H1 (cell line): ENCODE measurements at regions not wholly inside any gene's neighbourhood (a gene's known extent, or its start where the extent isn't known, plus 50 kb on each side); places are given as distances from the start of the nearest gene placed in this dataset.

Source experiments
- CTCF ChIA-PET: fragments of 300-600 bp; sonication (Branson Sonifier 250); formaldehyde crosslinking; loops from one replicate; lab custom pipeline; 2021; ENCODE audit not compliant: partially characterized antibody; lab: Charles Lee
- POLR2A ChIA-PET: fragments of 300-600 bp; sonication (Branson Sonifier 250); formaldehyde crosslinking; loops from one replicate; lab custom pipeline; 2021; ENCODE audit warnings: inconsistent platforms; ENCODE audit not compliant: partially characterized antibody; lab: Charles Lee
- DNase-seq, 2 experiments: peaks; one replicate each; pipeline versions ENCODE4 v3.0.0 to v3.0.0-alpha.2; 2010 to 2022; ENCODE audit warnings: low spot score in 2 of 2, low read depth in 1 of 2, mixed read lengths in 1 of 2
- FAIRE-seq: peaks from 2 replicates; lab custom pipeline; 2011; peaks lifted over from hg19 to GRCh38; lab: Jason Lieb, UNC
- H2AFZ ChIP-seq: 2 replicates; pipeline ENCODE4 v1.8.1; 2012; ENCODE audit warnings: low read length, inconsistent platforms
- H2AK5ac ChIP-seq: 2 replicates; pipeline ENCODE4 v1.6.1; 2013; ENCODE audit warnings: low read depth, low read length
- H2BK120ac ChIP-seq: replicated peaks from 2 replicates; pipeline ENCODE3; 2013; ENCODE audit warnings: low read depth, low read length, inconsistent platforms
- H2BK12ac ChIP-seq: 2 replicates; pipeline ENCODE4 v1.6.1; 2013; ENCODE audit warnings: low read depth, low read length
- H2BK15ac ChIP-seq: 2 replicates; pipeline ENCODE4 v1.6.1; 2013; ENCODE audit warnings: low read length
- H2BK20ac ChIP-seq: 2 replicates; pipeline ENCODE4 v1.6.1; 2013; ENCODE audit warnings: low read length
- H2BK5ac ChIP-seq: 2 replicates; pipeline ENCODE4 v1.6.1; 2013; ENCODE audit warnings: low read depth, low read length
- H3K14ac ChIP-seq: 2 replicates; pipeline ENCODE4 v1.6.1; 2013; ENCODE audit warnings: inconsistent platforms; ENCODE audit not compliant: insufficient read length
- H3K18ac ChIP-seq: 2 replicates; pipeline ENCODE4 v1.6.1; 2013; ENCODE audit warnings: low read length; ENCODE audit errors: extremely low read depth
- H3K23ac ChIP-seq: 2 replicates; pipeline ENCODE4 v1.6.1; 2013; ENCODE audit warnings: inconsistent platforms; ENCODE audit not compliant: insufficient read length
- H3K23me2 ChIP-seq: 2 replicates; pipeline ENCODE4 v1.6.1; 2013; ENCODE audit warnings: low read depth, low read length
- H3K27ac ChIP-seq: 2 replicates; pipeline ENCODE4 v1.6.1; 2011; ENCODE audit warnings: low read depth, low read length, inconsistent platforms
- H3K27me3 ChIP-seq, 4 experiments: replicated peaks in 1 of 4; 1 replicate in 1 of 4; 2 replicates in 3 of 4; pipeline versions ENCODE4 v1.6.1 to v1.8.1; 2011 to 2013; ENCODE audit warnings: low read length in 3 of 4, mild to moderate bottlenecking in 3 of 4, inconsistent platforms in 2 of 4, mixed read lengths in 2 of 4, moderate library complexity in 1 of 4; ENCODE audit not compliant: control insufficient read depth in 3 of 4, insufficient read depth in 3 of 4; ENCODE audit errors: extremely low read depth in 1 of 4
- H3K36me3 ChIP-seq, 4 experiments: 2 replicates each; pipeline versions ENCODE4 v1.6.1 to v1.8.1; 2011 to 2013; ENCODE audit warnings: mild to moderate bottlenecking in 4 of 4, low read length in 3 of 4, moderate library complexity in 2 of 4, control low read depth in 1 of 4, inconsistent platforms in 1 of 4; ENCODE audit not compliant: insufficient read depth in 4 of 4, control insufficient read depth in 2 of 4
- H3K4ac ChIP-seq: replicated peaks from 2 replicates; pipeline ENCODE3; 2013; ENCODE audit warnings: low read length, low read depth, mixed read lengths, inconsistent platforms; ENCODE audit not compliant: insufficient read length
- H3K4me1 ChIP-seq, 4 experiments: replicated peaks in 1 of 4; 1 replicate in 1 of 4; 2 replicates in 3 of 4; pipeline versions ENCODE4 v1.6.1 to v1.8.1; 2011 to 2013; ENCODE audit warnings: low read length in 3 of 4, inconsistent platforms in 2 of 4, mixed read lengths in 1 of 4; ENCODE audit not compliant: insufficient read depth in 4 of 4, control insufficient read depth in 3 of 4
- H3K4me2 ChIP-seq, 2 experiments: 2 replicates each; pipeline versions ENCODE4 v1.6.1 to v1.8.1; 2011 to 2013; ENCODE audit warnings: low read depth in 2 of 2, low read length in 2 of 2, control low read depth in 1 of 2, inconsistent platforms in 1 of 2, mild to moderate bottlenecking in 1 of 2; ENCODE audit not compliant: insufficient read depth in 1 of 2
- H3K4me3 ChIP-seq, 4 experiments: fragments of 200-600, 300-600 bp in 1 of 4; sonication (generic), shearing (Covaris generic), sonication (Bioruptor Twin) in 1 of 4; 2 replicates each; pipeline versions ENCODE4 v1.5.1 to v1.8.1; 2011 to 2016; ENCODE audit warnings: low read length in 4 of 4, low read depth in 3 of 4, control low read depth in 2 of 4, inconsistent platforms in 2 of 4, mild to moderate bottlenecking in 2 of 4, mixed read lengths in 1 of 4, moderate library complexity in 1 of 4; ENCODE audit not compliant: insufficient read depth in 2 of 4; ENCODE audit errors: extremely low read depth in 1 of 4
- H3K56ac ChIP-seq: replicated peaks from 2 replicates; pipeline ENCODE3; 2013; ENCODE audit warnings: low read depth, mild to moderate bottlenecking, mixed read lengths, low read length, inconsistent platforms; ENCODE audit not compliant: insufficient read length
- H3K79me1 ChIP-seq: 2 replicates; pipeline ENCODE4 v1.6.1; 2013; ENCODE audit warnings: low read depth, low read length, control low read depth
- H3K79me2 ChIP-seq, 2 experiments: 2 replicates each; pipeline versions ENCODE4 v1.6.1 to v1.8.1; 2012 to 2013; ENCODE audit warnings: low read length in 2 of 2, mild to moderate bottlenecking in 2 of 2, inconsistent platforms in 1 of 2; ENCODE audit not compliant: insufficient read depth in 2 of 2, control insufficient read depth in 1 of 2
- H3K9ac ChIP-seq, 4 experiments: replicated peaks in 1 of 4; 1 replicate in 1 of 4; 2 replicates in 3 of 4; pipeline versions ENCODE4 v1.6.1 to v1.8.1; 2011 to 2013; ENCODE audit warnings: low read depth in 3 of 4, low read length in 3 of 4, control low read depth in 2 of 4, mild to moderate bottlenecking in 2 of 4, moderate library complexity in 2 of 4, inconsistent platforms in 1 of 4; ENCODE audit errors: extremely low read depth in 1 of 4
- H3K9me3 ChIP-seq, 2 experiments: 2 replicates each; pipeline versions ENCODE4 v1.6.1 to v1.8.1; 2012 to 2013; ENCODE audit warnings: mild to moderate bottlenecking in 2 of 2, moderate library complexity in 2 of 2, control low read depth in 1 of 2, inconsistent platforms in 1 of 2, low read depth in 1 of 2, low read length in 1 of 2, mixed read lengths in 1 of 2; ENCODE audit not compliant: insufficient read depth in 2 of 2
- H4K20me1 ChIP-seq, 2 experiments: replicated peaks in 1 of 2; 2 replicates each; pipeline versions ENCODE3 to v1.8.1; 2011 to 2013; ENCODE audit warnings: inconsistent platforms in 2 of 2, low read length in 2 of 2, mild to moderate bottlenecking in 1 of 2; ENCODE audit not compliant: insufficient read depth in 2 of 2, control insufficient read depth in 1 of 2
- H4K5ac ChIP-seq: 2 replicates; pipeline ENCODE4 v1.6.1; 2013; ENCODE audit warnings: low read length, low read depth, mixed read lengths, inconsistent platforms; ENCODE audit not compliant: insufficient read length
- H4K8ac ChIP-seq: 2 replicates; pipeline ENCODE4 v1.8.0; 2013; ENCODE audit warnings: mild to moderate bottlenecking, moderate library complexity, low read length, inconsistent platforms; ENCODE audit not compliant: insufficient read depth; ENCODE audit errors: extremely low read depth
- H4K91ac ChIP-seq: replicated peaks from 2 replicates; pipeline ENCODE3; 2013; ENCODE audit warnings: low read length, mixed read lengths, inconsistent platforms; ENCODE audit not compliant: insufficient read length
- BACH1 ChIP-seq: IDR thresholded peaks from 2 replicates; pipeline ENCODE4 v1.6.1; 2012; ENCODE audit warnings: low read length, improper control_type of control experiment
- EZH2 ChIP-seq: fragments of 200-600 bp; sonication (generic); IDR thresholded peaks from 2 replicates; pipeline ENCODE4 v1.7.1; 2012; ENCODE audit warnings: low read depth, mild to moderate bottlenecking, moderate library complexity, low read length, inconsistent platforms; ENCODE audit not compliant: severe bottlenecking
- GABPA ChIP-seq: IDR thresholded peaks from 2 replicates; pipeline ENCODE4 v1.6.1; 2011; ENCODE audit warnings: mild to moderate bottlenecking, low read length, moderate library complexity, borderline replicate concordance; ENCODE audit not compliant: insufficient read depth
- GTF2F1 ChIP-seq: IDR thresholded peaks from 2 replicates; pipeline ENCODE4 v1.6.1; 2012; ENCODE audit warnings: low read depth, low read length, improper control_type of control experiment, borderline replicate concordance
- NANOG ChIP-seq: IDR thresholded peaks from 2 replicates; pipeline ENCODE4 v1.6.1; 2011; ENCODE audit warnings: low read length, low read depth, mild to moderate bottlenecking, inconsistent platforms; ENCODE audit not compliant: insufficient read depth, poor library complexity, severe bottlenecking
- RBBP5 ChIP-seq: IDR thresholded peaks from 2 replicates; pipeline ENCODE4 v1.7.1; 2012; ENCODE audit warnings: low read depth, mild to moderate bottlenecking, inconsistent platforms, low read length, moderate library complexity, borderline replicate concordance
- RNF2 ChIP-seq: fragments of 200-900, 300-1000 bp; sonication (generic); IDR thresholded peaks from 2 replicates; pipeline ENCODE4 v1.7.1; 2016; ENCODE audit warnings: borderline replicate concordance, low read depth, mild to moderate bottlenecking, antibody characterized with exemption, low read length; ENCODE audit not compliant: poor library complexity, severe bottlenecking; ENCODE audit errors: missing control alignments
- SUZ12 ChIP-seq: fragments of 200-600 bp; sonication (generic); IDR thresholded peaks from 2 replicates; pipeline ENCODE4 v1.6.1; 2012; ENCODE audit warnings: mild to moderate bottlenecking, inconsistent platforms, low read length, moderate library complexity, mixed read lengths
- TAF1 ChIP-seq: IDR thresholded peaks from 2 replicates; pipeline ENCODE4 v1.6.1; 2011; ENCODE audit warnings: mild to moderate bottlenecking, low read depth, low read length
- TAF7 ChIP-seq: optimal IDR thresholded peaks from 2 replicates; pipeline ENCODE3; 2011; ENCODE audit warnings: low read depth, mild to moderate bottlenecking, inconsistent platforms, low read length, moderate library complexity, borderline replicate concordance
- WGBS, 2 experiments: shearing (Covaris generic) in 1 of 2; methylation state at CpG; one replicate each; pipeline versions ENCODE4 v1.1.6 to v1.1.7; 2013 to 2015; ENCODE audit warnings: low lambda C conversion rate in 2 of 2, mixed read lengths in 2 of 2, inconsistent platforms in 1 of 2, low coverage in 1 of 2, missing lambda C conversion rate in 1 of 2; ENCODE audit not compliant: insufficient replicate concordance in 2 of 2, insufficient coverage in 1 of 2, insufficient read length in 1 of 2; ENCODE audit errors: extremely low coverage in 1 of 2, missing lambda C conversion rate in 1 of 2; 5-methylcytosine and 5-hydroxymethylcytosine counted together

- Histone ChIP-seq H3K4ac (no peak overlapping the region), H3K23me2 (no peaks in the 10 kb centered on the region; the same call in 1 of the 2 replicates), H3K9ac (no peak overlapping the region), H3K23ac (no peak overlapping the region), H4K8ac (no peak overlapping the region), H3K56ac (no peak overlapping the region), H3K4me1 (no peaks in the 10 kb centered on the region), H3K79me1 (no peaks in the 10 kb centered on the region), H3K79me2 (no peaks in the 10 kb centered on the region), H3K18ac (no peak overlapping the region), H3K36me3 (no peaks in the 10 kb centered on the region), H2AFZ (no peak overlapping the region), H4K91ac (no peak overlapping the region), H3K4me2 (no peak overlapping the region), H2AK5ac (no peak overlapping the region), H3K4me3 (no peak overlapping the region), H3K27ac (no peak overlapping the region), H4K5ac (no peak overlapping the region), H2BK120ac (no peak overlapping the region), H3K14ac (no peak overlapping the region), H2BK12ac (no peak overlapping the region), H2BK5ac (no peak overlapping the region), H2BK20ac (no peak overlapping the region), H3K27me3 (no peaks in the 10 kb centered on the region), H4K20me1 (no peaks in the 10 kb centered on the region), H3K9me3 (no peaks in the 10 kb centered on the region), H2BK15ac (no peak overlapping the region)
- TF ChIP-seq GABPA (no peak), TAF1 (no peak), NANOG (no peak), EZH2 (no peak), SUZ12 (no peak), RNF2 (no peak), TAF7 (no peak), RBBP5 (no peak), GTF2F1 (no peak), BACH1 (no peak)
- FAIRE-seq, result no peak
- no peak for DNase-seq
- ChIA-PET POLR2A (no interaction called here), CTCF (interaction anchor here (2.0 kb wide), 1 partner anchor 57 kb away, joined by 5 read pairs; no protein-coding TSS in a partner anchor)
- WGBS, 2 experiments, result 86% methylated on average over 4 of the region's 4 CpGs; no CpG with 5 or more reads in 1 of the 2 experiments
These were observed 114.3 kb upstream of the FXR1 start for GRCh38 chr3:180798197-180798596.
